Endothelial cell (in vitro differentiated cells): ENCODE measurements at regions not wholly inside any gene's neighbourhood (a gene's known extent, or its start where the extent isn't known, plus 50 kb on each side); places are given as distances from the start of the nearest gene placed in this dataset.
"Not testable (repeated sequence)": the region's sequence is repeated elsewhere in the genome, so short reads cannot be mapped to it uniquely, and the experiment has no call there.

Source experiments
- DNase-seq: peaks from one replicate; pipeline ENCODE4 v3.0.0; 2021; ENCODE audit warnings: low spot score
- H3K27ac Mint-ChIP-seq: one replicate; pipeline ENCODE4 v1.8.0; 2021; ENCODE audit warnings: mixed read lengths, inconsistent platforms; ENCODE audit not compliant: unreplicated experiment
- H3K27me3 Mint-ChIP-seq: one replicate; pipeline ENCODE4 v1.8.0; 2021; ENCODE audit warnings: mild to moderate bottlenecking, moderate library complexity, mixed read lengths, inconsistent platforms; ENCODE audit not compliant: unreplicated experiment
- H3K36me3 Mint-ChIP-seq: one replicate; pipeline ENCODE4 v1.8.0; 2021; ENCODE audit warnings: mild to moderate bottlenecking, low read depth, mixed read lengths, inconsistent platforms; ENCODE audit not compliant: unreplicated experiment
- H3K4me1 Mint-ChIP-seq: one replicate; pipeline ENCODE4 v1.8.0; 2021; ENCODE audit warnings: mild to moderate bottlenecking, mixed read lengths, inconsistent platforms; ENCODE audit not compliant: unreplicated experiment
- H3K4me3 Mint-ChIP-seq: one replicate; pipeline ENCODE4 v1.8.0; 2021; ENCODE audit warnings: mild to moderate bottlenecking, mixed read lengths, inconsistent platforms; ENCODE audit not compliant: unreplicated experiment
- H3K9me3 Mint-ChIP-seq: one replicate; pipeline ENCODE4 v1.8.0; 2021; ENCODE audit warnings: mixed read lengths, inconsistent platforms; ENCODE audit not compliant: unreplicated experiment
- TF ChIP-seq, protein P1 (sequence below): fragments of 200-600 bp; sonication (generic); IDR thresholded peaks from one replicate; pipeline ENCODE4 v1.5.0; 2021; ENCODE audit warnings: antibody characterized with exemption; ENCODE audit not compliant: unreplicated experiment

GRCh38 chr1:94350350-94350924 is 67.8 kb upstream of the ABCD3 start:
- H3K4me3 Mint-ChIP-seq = no peak overlapping the region
- TF ChIP-seq, protein P1, sequence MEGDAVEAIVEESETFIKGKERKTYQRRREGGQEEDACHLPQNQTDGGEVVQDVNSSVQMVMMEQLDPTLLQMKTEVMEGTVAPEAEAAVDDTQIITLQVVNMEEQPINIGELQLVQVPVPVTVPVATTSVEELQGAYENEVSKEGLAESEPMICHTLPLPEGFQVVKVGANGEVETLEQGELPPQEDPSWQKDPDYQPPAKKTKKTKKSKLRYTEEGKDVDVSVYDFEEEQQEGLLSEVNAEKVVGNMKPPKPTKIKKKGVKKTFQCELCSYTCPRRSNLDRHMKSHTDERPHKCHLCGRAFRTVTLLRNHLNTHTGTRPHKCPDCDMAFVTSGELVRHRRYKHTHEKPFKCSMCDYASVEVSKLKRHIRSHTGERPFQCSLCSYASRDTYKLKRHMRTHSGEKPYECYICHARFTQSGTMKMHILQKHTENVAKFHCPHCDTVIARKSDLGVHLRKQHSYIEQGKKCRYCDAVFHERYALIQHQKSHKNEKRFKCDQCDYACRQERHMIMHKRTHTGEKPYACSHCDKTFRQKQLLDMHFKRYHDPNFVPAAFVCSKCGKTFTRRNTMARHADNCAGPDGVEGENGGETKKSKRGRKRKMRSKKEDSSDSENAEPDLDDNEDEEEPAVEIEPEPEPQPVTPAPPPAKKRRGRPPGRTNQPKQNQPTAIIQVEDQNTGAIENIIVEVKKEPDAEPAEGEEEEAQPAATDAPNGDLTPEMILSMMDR = no peak
- H3K27me3 Mint-ChIP-seq = peaks cover 2% of the 10 kb centered on the region
- no peaks in the 10 kb centered on the region for H3K9me3 Mint-ChIP-seq
- no peak for DNase-seq
- no peaks in the 10 kb centered on the region for H3K36me3 Mint-ChIP-seq
- H3K27ac Mint-ChIP-seq = no peak overlapping the region
- H3K4me1 Mint-ChIP-seq = peaks cover 6% of the 10 kb centered on the region

DNA sequence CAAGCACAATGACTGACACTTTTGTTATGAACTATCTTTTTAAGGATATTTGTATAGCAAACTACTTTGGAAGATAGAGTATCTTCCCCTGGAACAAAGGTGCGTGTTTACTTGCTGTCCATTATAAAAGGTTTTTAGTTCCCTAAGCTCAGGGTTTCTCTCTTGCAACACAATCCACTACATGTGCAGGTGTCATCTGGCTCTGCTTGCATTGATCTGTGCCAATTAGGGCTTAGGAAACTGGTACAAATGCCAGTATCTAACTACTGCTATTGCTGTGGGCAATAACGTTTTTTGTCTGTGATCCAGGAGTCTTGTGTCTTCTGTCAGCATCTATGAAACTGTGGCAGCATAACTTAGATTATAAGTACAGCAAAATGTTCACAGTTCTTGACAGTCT is 68.3 kb upstream of the ABCD3 start:
- peaks cover under 1% of the 10 kb centered on the region for H3K4me1 Mint-ChIP-seq
- TF ChIP-seq, protein P1 = no peak
- no peaks in the 10 kb centered on the region for H3K36me3 Mint-ChIP-seq
- no peaks in the 10 kb centered on the region for H3K9me3 Mint-ChIP-seq
- no peak overlapping the region for H3K27ac Mint-ChIP-seq
- H3K4me3 Mint-ChIP-seq = no peak overlapping the region
- DNase-seq = no peak
- H3K27me3 Mint-ChIP-seq = peaks cover 2% of the 10 kb centered on the region

- H3K36me3 Mint-ChIP-seq, DNase-seq, H3K27ac Mint-ChIP-seq, H3K27me3 Mint-ChIP-seq, H3K4me1 Mint-ChIP-seq, H3K4me3 Mint-ChIP-seq, H3K9me3 Mint-ChIP-seq: not testable (repeated sequence)
Measured at GRCh38 chr1:94348386-94348785, 69.8 kb upstream of the ABCD3 start.

GRCh38 chr1:94345148-94345721 is 73.0 kb upstream of the ABCD3 start:
- peaks cover 4% of the 10 kb centered on the region for H3K27me3 Mint-ChIP-seq
- peaks cover 6% of the 10 kb centered on the region for H3K4me1 Mint-ChIP-seq
- TF ChIP-seq, protein P1 = no peak
- DNase-seq = no peak
- no peak overlapping the region for H3K4me3 Mint-ChIP-seq
- no peaks in the 10 kb centered on the region for H3K36me3 Mint-ChIP-seq
- H3K27ac Mint-ChIP-seq = no peak overlapping the region
- H3K9me3 Mint-ChIP-seq = no peaks in the 10 kb centered on the region

- no peak overlapping the region for H3K4me3 Mint-ChIP-seq
- DNase-seq = no peak
- TF ChIP-seq, protein P1 = no peak
Measured at GRCh38 chr1:94342416-94342815, 75.8 kb upstream of the ABCD3 start.

More at GRCh38 chr1:94342416-94342815, 75.8 kb upstream of the ABCD3 start:
- peaks cover 6% of the 10 kb centered on the region for H3K27me3 Mint-ChIP-seq
- no peak overlapping the region for H3K27ac Mint-ChIP-seq
- peaks cover 15% of the 10 kb centered on the region for H3K4me1 Mint-ChIP-seq
- no peaks in the 10 kb centered on the region for H3K9me3 Mint-ChIP-seq
- no peaks in the 10 kb centered on the region for H3K36me3 Mint-ChIP-seq
